Neural progenitor cell (in vitro differentiated cells): ENCODE measurements at regions not wholly inside any gene's neighbourhood (a gene's known extent, or its start where the extent isn't known, plus 50 kb on each side); places are given as distances from the start of the nearest gene placed in this dataset.

ENCODE experiments used
- EZH2 ChIP-seq: fragments of 200-600 bp; sonication (generic); IDR thresholded peaks from 2 replicates; pipeline ENCODE4 v1.6.1; 2017; ENCODE audit warnings: antibody characterized with exemption, mild to moderate bottlenecking, moderate library complexity
- TF ChIP-seq, protein P1 (sequence below): fragments of 200-600 bp; sonication (generic); IDR thresholded peaks from 2 replicates; pipeline ENCODE4 v1.5.1; 2017; ENCODE audit warnings: antibody characterized with exemption, mild to moderate bottlenecking

DNA sequence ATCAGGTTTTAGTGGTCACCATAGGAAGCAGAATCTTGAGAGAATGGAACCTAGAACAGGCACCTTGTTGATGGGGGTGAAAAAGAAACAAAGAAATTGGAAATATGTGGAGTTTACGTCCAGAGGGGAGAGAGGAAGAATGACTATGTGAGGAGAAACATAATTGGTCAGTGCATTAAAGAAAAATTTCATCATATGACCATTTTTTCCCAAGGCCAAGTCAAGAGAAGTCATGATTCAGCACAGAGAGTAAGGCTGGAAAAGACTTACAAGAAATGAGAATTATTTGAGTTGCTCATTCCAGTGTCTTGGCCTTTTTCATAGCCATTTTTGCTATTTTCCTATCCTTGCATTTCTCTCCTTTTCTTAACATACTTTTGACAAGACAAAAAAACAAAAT lies 421.7 kb downstream of the EFNB2 start:
- TF ChIP-seq, protein P1, sequence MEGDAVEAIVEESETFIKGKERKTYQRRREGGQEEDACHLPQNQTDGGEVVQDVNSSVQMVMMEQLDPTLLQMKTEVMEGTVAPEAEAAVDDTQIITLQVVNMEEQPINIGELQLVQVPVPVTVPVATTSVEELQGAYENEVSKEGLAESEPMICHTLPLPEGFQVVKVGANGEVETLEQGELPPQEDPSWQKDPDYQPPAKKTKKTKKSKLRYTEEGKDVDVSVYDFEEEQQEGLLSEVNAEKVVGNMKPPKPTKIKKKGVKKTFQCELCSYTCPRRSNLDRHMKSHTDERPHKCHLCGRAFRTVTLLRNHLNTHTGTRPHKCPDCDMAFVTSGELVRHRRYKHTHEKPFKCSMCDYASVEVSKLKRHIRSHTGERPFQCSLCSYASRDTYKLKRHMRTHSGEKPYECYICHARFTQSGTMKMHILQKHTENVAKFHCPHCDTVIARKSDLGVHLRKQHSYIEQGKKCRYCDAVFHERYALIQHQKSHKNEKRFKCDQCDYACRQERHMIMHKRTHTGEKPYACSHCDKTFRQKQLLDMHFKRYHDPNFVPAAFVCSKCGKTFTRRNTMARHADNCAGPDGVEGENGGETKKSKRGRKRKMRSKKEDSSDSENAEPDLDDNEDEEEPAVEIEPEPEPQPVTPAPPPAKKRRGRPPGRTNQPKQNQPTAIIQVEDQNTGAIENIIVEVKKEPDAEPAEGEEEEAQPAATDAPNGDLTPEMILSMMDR: no peak
- no peak for TF ChIP-seq EZH2
